ENCODE measurements at regions not wholly inside any gene's neighbourhood (a gene's known extent, or its start where the extent isn't known, plus 50 kb on each side); places are given as distances from the start of the nearest gene placed in this dataset.

DNA sequence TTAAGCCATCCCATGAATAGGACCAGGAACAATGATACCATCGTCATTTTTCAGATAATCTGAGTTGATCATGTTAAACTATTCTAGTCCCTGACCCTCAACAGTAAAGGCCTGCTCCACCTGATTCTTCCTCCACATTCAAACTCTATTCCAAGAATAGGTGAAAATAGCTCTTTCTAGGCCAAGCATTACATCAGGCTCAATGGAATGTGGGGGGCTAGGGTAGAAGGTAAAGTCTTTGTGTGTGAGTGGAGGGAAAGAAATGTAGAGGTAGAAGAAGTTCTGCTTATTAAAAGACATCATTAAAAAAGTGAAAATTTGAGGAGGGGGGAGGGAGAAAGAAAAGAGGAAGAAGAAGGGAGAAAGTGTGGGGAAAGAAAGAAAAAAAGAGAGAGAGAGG lies 653.3 kb upstream of the PKDCC start:
- TF ChIP-seq CTCF (IDR thresholded peaks at IDR 0.05; ENCODE audit: low read depth, low read length), result no peak
- no peak for DNase-seq (ENCODE audit: low read depth in 2 of 2)
- H3K4me3 ChIP-seq (replicated peaks in 1 of 2; ENCODE audit: low read depth in 2 of 2, low read length in 2 of 2), result no peak overlapping the region

- no peak overlapping the region for H3K4me3 ChIP-seq (replicated peaks in 1 of 2; ENCODE audit: low read depth in 2 of 2, low read length in 2 of 2)
- DNase-seq (ENCODE audit: low read depth in 2 of 2), result no peak
- TF ChIP-seq CTCF (IDR thresholded peaks at IDR 0.05; ENCODE audit: low read depth, low read length), result no peak
Measured at GRCh38 chr2:41395692-41396091, 652.1 kb upstream of the PKDCC start.

GRCh38 chr2:41399437-41400087 lies 648.3 kb upstream of the PKDCC start:
- DNase-seq (ENCODE audit: low read depth in 2 of 2), result no peak
- H3K4me3 ChIP-seq (replicated peaks in 1 of 2; ENCODE audit: low read depth in 2 of 2, low read length in 2 of 2), result no peak overlapping the region
- no peak for TF ChIP-seq CTCF (IDR thresholded peaks at IDR 0.05; ENCODE audit: low read depth, low read length)

- H3K4me3 ChIP-seq (replicated peaks in 1 of 2; ENCODE audit: low read depth in 2 of 2, low read length in 2 of 2), result no peak overlapping the region
- DNase-seq (ENCODE audit: low read depth in 2 of 2), result peak; percentile 19 to 36
- peak; percentile 31 for TF ChIP-seq CTCF (IDR thresholded peaks at IDR 0.05; ENCODE audit: low read depth, low read length)
Measured at GRCh38 chr2:41400088-41400665, 647.6 kb upstream of the PKDCC start.

- H3K4me3 ChIP-seq (replicated peaks in 1 of 2; ENCODE audit: low read depth in 2 of 2, low read length in 2 of 2), result no peak overlapping the region
- TF ChIP-seq CTCF (IDR thresholded peaks at IDR 0.05; ENCODE audit: low read depth, low read length), result no peak
- DNase-seq (ENCODE audit: low read depth in 2 of 2), result no peak
Measured at GRCh38 chr2:41405441-41405840, 642.4 kb upstream of the PKDCC start.

DNA sequence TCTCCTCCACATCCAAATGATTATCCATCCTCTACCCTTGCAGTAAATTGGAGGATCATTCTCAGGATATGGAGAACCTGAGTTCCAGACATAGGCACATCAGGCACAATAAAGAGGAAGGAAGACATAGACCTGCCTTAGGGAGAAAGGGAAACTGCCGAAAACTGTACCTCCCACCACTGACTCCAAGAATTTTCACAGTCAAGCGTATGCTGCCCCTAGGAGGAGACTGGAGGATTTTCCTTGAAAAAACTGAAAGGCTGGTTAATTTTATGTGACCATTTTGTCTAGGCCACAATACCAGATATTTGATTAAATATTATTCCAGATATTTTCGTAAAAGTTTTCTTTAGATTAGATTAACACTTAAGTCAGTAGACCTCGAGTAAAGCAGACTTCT lies 638.5 kb upstream of the PKDCC start:
- no peak for DNase-seq (ENCODE audit: low read depth in 2 of 2)
- no peak overlapping the region for H3K4me3 ChIP-seq (replicated peaks in 1 of 2; ENCODE audit: low read depth in 2 of 2, low read length in 2 of 2)
- no peak for TF ChIP-seq CTCF (IDR thresholded peaks at IDR 0.05; ENCODE audit: low read depth, low read length)

DNA sequence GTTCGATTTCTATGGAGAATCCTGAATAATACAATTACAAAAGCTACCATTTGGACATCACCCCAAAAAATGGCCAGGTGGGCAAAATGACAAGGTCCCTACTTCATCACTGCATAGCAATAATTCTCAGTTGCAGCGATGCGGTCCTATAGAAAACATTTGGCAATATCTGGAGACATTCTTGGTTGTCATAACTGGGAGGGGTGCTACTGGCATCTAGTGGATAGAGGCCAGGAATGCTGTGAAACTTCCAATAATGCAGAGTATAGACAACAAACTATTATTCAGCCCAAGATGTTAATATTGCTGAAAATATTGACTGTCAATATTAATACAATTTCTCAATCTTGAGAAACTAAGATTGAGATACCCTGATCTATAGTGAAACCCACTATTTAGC lies 637.8 kb upstream of the PKDCC start:
- DNase-seq (ENCODE audit: low read depth in 2 of 2), result no peak
- H3K4me3 ChIP-seq (replicated peaks in 1 of 2; ENCODE audit: low read depth in 2 of 2, low read length in 2 of 2), result no peak overlapping the region
- TF ChIP-seq CTCF (IDR thresholded peaks at IDR 0.05; ENCODE audit: low read depth, low read length), result no peak

All from cardiac fibroblast (primary cell).